Body of pancreas (tissue), 4 donors: ENCODE measurements at regions not wholly inside any gene's neighbourhood (a gene's known extent, or its start where the extent isn't known, plus 50 kb on each side); places are given as distances from the start of the nearest gene placed in this dataset.

ENCODE experiments used
- ATAC-seq: fragments of 150-250 bp; one replicate; pipeline ENCODE4 v1.9.1; 2016
- DNase-seq, 4 donors: peaks; one replicate each; pipeline ENCODE4 v3.0.0-alpha.2; 2019
- H3K27ac ChIP-seq, 4 donors: fragments of 200-600 bp; sonication (generic); 1 replicate in 3 of 4; 2 replicates in 1 of 4; pipeline versions ENCODE4 v1.5.1 to v1.6.1; 2016 to 2019; ENCODE audit warnings: mild to moderate bottlenecking in 1 of 4, mixed read lengths in 1 of 4, moderate library complexity in 1 of 4
- H3K27me3 ChIP-seq, 2 donors: fragments of 200-600 bp; sonication (generic); one replicate each; pipeline ENCODE4 v1.6.0; 2016; ENCODE audit warnings: mild to moderate bottlenecking in 1 of 2
- H3K36me3 ChIP-seq, 2 donors: fragments of 200-600 bp; sonication (generic); replicated peaks in 1 of 2; 2 replicates each; pipeline ENCODE4 v1.5.1; 2016; ENCODE audit warnings: low read depth in 2 of 2; ENCODE audit not compliant: insufficient read depth in 1 of 2
- H3K4me1 ChIP-seq: fragments of 200-600 bp; sonication (generic); one replicate; pipeline ENCODE4 v1.6.0; 2016
- H3K4me3 ChIP-seq, 2 donors: fragments of 200-600 bp; sonication (generic); 1 replicate in 1 of 2; 2 replicates in 1 of 2; pipeline ENCODE4 v1.5.1; 2016 to 2019
- H3K9me3 ChIP-seq, 3 donors: fragments of 200-600 bp; sonication (generic); 1 replicate in 2 of 3; 2 replicates in 1 of 3; pipeline ENCODE4 v1.5.1; 2016
- CTCF ChIP-seq, 7 experiments: fragments of 450-650 bp in 4 of 7; fragments of 200-600 bp in 3 of 7; sonication (generic) in 3 of 7; IDR thresholded peaks; one replicate each; pipeline ENCODE4 v1.5.1; 2016 to 2019; ENCODE audit warnings: antibody characterized with exemption in 7 of 7
- POLR2A ChIP-seq, 3 donors: fragments of 450-650 bp; IDR thresholded peaks; one replicate each; pipeline ENCODE4 v1.6.1; 2016; ENCODE audit warnings: antibody characterized with exemption in 3 of 3, mild to moderate bottlenecking in 2 of 3
- WGBS, 2 donors: methylation state at CpG; one replicate each; pipeline ENCODE4 v1.1.5; 2017; 5-methylcytosine and 5-hydroxymethylcytosine counted together
- intact Hi-C: fragments of 100-400 bp; cut with DNase I; formaldehyde crosslinking; loops from one replicate; pipeline ENCODE4 v1.15.1; 2023

- Histone ChIP-seq H3K27ac (no peak overlapping the region), H3K4me3 (no peak overlapping the region), H3K27me3 (no peaks in the 10 kb centered on the region), H3K36me3 (no peaks in the 10 kb centered on the region), H3K4me1 (no peaks in the 10 kb centered on the region), H3K9me3 (no peaks in the 10 kb centered on the region)
- TF ChIP-seq CTCF (IDR thresholded peaks at IDR 0.05) (no peak), POLR2A (IDR thresholded peaks at IDR 0.05) (no peak)
- DNase-seq (no peak), ATAC-seq (no peak)
- WGBS, 2 donors: 37 to 56% methylated on average over 3 of the region's 3 CpGs
- intact Hi-C loops: no loop called here
Observed at GRCh38 chr20:60690771-60691170, 561.3 kb upstream of the CDH4 start.

- intact Hi-C loops: no loop called here
- H3K9me3 ChIP-seq: no peaks in the 10 kb centered on the region
- no peak overlapping the region for H3K27ac ChIP-seq
- H3K4me1 ChIP-seq: no peaks in the 10 kb centered on the region
- 51 to 57% methylated on average over 4 of the region's 4 CpGs for WGBS, 2 donors
- ATAC-seq (no peak), DNase-seq (no peak)
- H3K36me3 ChIP-seq: no peaks in the 10 kb centered on the region
- H3K27me3 ChIP-seq: no peaks in the 10 kb centered on the region
- TF ChIP-seq CTCF (IDR thresholded peaks at IDR 0.05): no peak
- no peak for TF ChIP-seq POLR2A (IDR thresholded peaks at IDR 0.05)
- no peak overlapping the region for H3K4me3 ChIP-seq
Observed at GRCh38 chr20:60691966-60692615, 560.0 kb upstream of the CDH4 start.

- intact Hi-C loops: no loop called here
Observed at GRCh38 chr20:60693496-60694133, 558.4 kb upstream of the CDH4 start.

GRCh38 chr20:60694763-60695162, 557.3 kb upstream of the CDH4 start:
- H3K27ac ChIP-seq: no peak overlapping the region
- no peak for DNase-seq
- intact Hi-C loops: no loop called here
- ATAC-seq: no peak
- WGBS, 2 donors: 80 to 86% methylated on average over 1 of the region's 1 CpG
- H3K9me3 ChIP-seq: no peaks in the 10 kb centered on the region
- no peak overlapping the region for H3K4me3 ChIP-seq
- no peaks in the 10 kb centered on the region for H3K27me3 ChIP-seq
- H3K4me1 ChIP-seq: no peaks in the 10 kb centered on the region
- H3K36me3 ChIP-seq: no peaks in the 10 kb centered on the region
- TF ChIP-seq CTCF (IDR thresholded peaks at IDR 0.05) (no peak), POLR2A (IDR thresholded peaks at IDR 0.05) (no peak)

More at GRCh38 chr20:60693496-60694133, 558.4 kb upstream of the CDH4 start:
- 44 to 47% methylated on average over 11 of the region's 11 CpGs for WGBS, 2 donors
- no peaks in the 10 kb centered on the region for H3K9me3 ChIP-seq
- TF ChIP-seq CTCF (IDR thresholded peaks at IDR 0.05) (no peak), POLR2A (IDR thresholded peaks at IDR 0.05) (no peak)
- no peak for DNase-seq
- no peaks in the 10 kb centered on the region for H3K27me3 ChIP-seq
- H3K4me3 ChIP-seq: no peak overlapping the region
- H3K4me1 ChIP-seq: no peaks in the 10 kb centered on the region
- no peak for ATAC-seq
- H3K27ac ChIP-seq: no peak overlapping the region
- no peaks in the 10 kb centered on the region for H3K36me3 ChIP-seq
